RWPE2 (cell line): ENCODE measurements at regions not wholly inside any gene's neighbourhood (a gene's known extent, or its start where the extent isn't known, plus 50 kb on each side); places are given as distances from the start of the nearest gene placed in this dataset.

Experiments
- ATAC-seq: fragments of 200-7000 bp; cut with Tn5 transposase; 3 replicates; pipeline ENCODE4 v1.9.1; 2021; ENCODE audit warnings: low read depth
- DNase-seq: peaks from one replicate; pipeline ENCODE4 v3.0.0-alpha.2; 2020; ENCODE audit warnings: low spot score
- H3K27ac ChIP-seq: fragments of 450-650 bp; 2 replicates; pipeline ENCODE4 v1.5.1; 2017; ENCODE audit warnings: mild to moderate bottlenecking; ENCODE audit not compliant: poor library complexity, severe bottlenecking
- H3K27me3 ChIP-seq: fragments of 250-450 bp; sonication (Bioruptor Pico); 2 replicates; pipeline ENCODE4 v1.5.1; 2021; ENCODE audit warnings: mild to moderate bottlenecking, moderate library complexity; ENCODE audit not compliant: insufficient read depth, poor library complexity, severe bottlenecking
- H3K36me3 ChIP-seq: fragments of 250-450 bp; sonication (Bioruptor Pico); 2 replicates; pipeline ENCODE4 v1.5.1; 2020; ENCODE audit warnings: low read depth, mild to moderate bottlenecking, moderate library complexity
- H3K4me1 ChIP-seq: fragments of 250-450 bp; sonication (Bioruptor Pico); 2 replicates; pipeline ENCODE4 v1.5.1; 2021; ENCODE audit warnings: mild to moderate bottlenecking, moderate library complexity; ENCODE audit not compliant: insufficient read depth, poor library complexity, severe bottlenecking
- H3K4me3 ChIP-seq: fragments of 250-450 bp; sonication (Bioruptor Pico); 2 replicates; pipeline ENCODE4 v1.5.1; 2021; ENCODE audit warnings: mild to moderate bottlenecking, moderate library complexity; ENCODE audit not compliant: severe bottlenecking
- H3K9me3 ChIP-seq: fragments of 250-450 bp; sonication (Bioruptor Pico); 2 replicates; pipeline ENCODE4 v1.5.1; 2021; ENCODE audit warnings: mild to moderate bottlenecking, moderate library complexity; ENCODE audit not compliant: severe bottlenecking
- TF ChIP-seq, protein P1 (sequence below): fragments of 450-650 bp; IDR thresholded peaks from one replicate; pipeline ENCODE4 v1.5.1; 2017; ENCODE audit warnings: mild to moderate bottlenecking, moderate library complexity; ENCODE audit not compliant: poor library complexity, severe bottlenecking

DNA sequence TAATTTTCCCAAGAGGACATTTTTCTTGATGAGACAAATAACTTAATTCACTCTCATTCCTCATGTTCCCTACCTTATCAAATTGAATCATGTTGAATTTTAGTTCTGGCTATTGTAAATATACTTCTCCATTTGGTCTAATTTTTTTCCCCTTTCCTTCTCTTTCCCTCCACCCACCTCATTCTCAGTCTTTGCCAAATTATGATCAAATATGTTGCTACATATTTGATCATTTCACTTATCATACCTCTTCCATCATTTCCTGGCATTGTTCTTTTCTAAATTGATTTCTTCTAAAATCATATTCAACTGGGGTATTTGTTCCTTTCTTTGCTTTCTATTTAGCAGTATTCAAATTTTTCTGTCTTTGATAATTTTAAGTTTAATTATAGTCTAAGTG, 52.3 kb downstream of the HDGFL1 start:
- no peak for ATAC-seq
- H3K27ac ChIP-seq: no peak overlapping the region
- H3K36me3 ChIP-seq: no peaks in the 10 kb centered on the region
- H3K4me3 ChIP-seq: no peak overlapping the region
- H3K4me1 ChIP-seq: no peaks in the 10 kb centered on the region
- no peaks in the 10 kb centered on the region for H3K27me3 ChIP-seq
- H3K9me3 ChIP-seq: peaks cover 4% of the 10 kb centered on the region
- TF ChIP-seq, protein P1, sequence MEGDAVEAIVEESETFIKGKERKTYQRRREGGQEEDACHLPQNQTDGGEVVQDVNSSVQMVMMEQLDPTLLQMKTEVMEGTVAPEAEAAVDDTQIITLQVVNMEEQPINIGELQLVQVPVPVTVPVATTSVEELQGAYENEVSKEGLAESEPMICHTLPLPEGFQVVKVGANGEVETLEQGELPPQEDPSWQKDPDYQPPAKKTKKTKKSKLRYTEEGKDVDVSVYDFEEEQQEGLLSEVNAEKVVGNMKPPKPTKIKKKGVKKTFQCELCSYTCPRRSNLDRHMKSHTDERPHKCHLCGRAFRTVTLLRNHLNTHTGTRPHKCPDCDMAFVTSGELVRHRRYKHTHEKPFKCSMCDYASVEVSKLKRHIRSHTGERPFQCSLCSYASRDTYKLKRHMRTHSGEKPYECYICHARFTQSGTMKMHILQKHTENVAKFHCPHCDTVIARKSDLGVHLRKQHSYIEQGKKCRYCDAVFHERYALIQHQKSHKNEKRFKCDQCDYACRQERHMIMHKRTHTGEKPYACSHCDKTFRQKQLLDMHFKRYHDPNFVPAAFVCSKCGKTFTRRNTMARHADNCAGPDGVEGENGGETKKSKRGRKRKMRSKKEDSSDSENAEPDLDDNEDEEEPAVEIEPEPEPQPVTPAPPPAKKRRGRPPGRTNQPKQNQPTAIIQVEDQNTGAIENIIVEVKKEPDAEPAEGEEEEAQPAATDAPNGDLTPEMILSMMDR: no peak
- no peak for DNase-seq

GRCh38 chr6:22622351-22622750, 53.0 kb downstream of the HDGFL1 start:
- H3K4me1 ChIP-seq: no peaks in the 10 kb centered on the region
- no peak overlapping the region for H3K4me3 ChIP-seq
- H3K9me3 ChIP-seq: peaks cover 4% of the 10 kb centered on the region
- H3K27ac ChIP-seq: no peak overlapping the region
- DNase-seq (no peak), ATAC-seq (no peak)
- TF ChIP-seq, protein P1: no peak
- no peaks in the 10 kb centered on the region for H3K27me3 ChIP-seq
- H3K36me3 ChIP-seq: no peaks in the 10 kb centered on the region

GRCh38 chr6:22622813-22623212, 53.4 kb downstream of the HDGFL1 start:
- Histone ChIP-seq H3K36me3 (no peaks in the 10 kb centered on the region), H3K27ac (no peak overlapping the region), H3K9me3 (peaks cover 4% of the 10 kb centered on the region), H3K4me1 (no peaks in the 10 kb centered on the region), H3K27me3 (no peaks in the 10 kb centered on the region), H3K4me3 (no peak overlapping the region)
- no peak for DNase-seq
- TF ChIP-seq, protein P1: no peak
- no peak for ATAC-seq

DNA sequence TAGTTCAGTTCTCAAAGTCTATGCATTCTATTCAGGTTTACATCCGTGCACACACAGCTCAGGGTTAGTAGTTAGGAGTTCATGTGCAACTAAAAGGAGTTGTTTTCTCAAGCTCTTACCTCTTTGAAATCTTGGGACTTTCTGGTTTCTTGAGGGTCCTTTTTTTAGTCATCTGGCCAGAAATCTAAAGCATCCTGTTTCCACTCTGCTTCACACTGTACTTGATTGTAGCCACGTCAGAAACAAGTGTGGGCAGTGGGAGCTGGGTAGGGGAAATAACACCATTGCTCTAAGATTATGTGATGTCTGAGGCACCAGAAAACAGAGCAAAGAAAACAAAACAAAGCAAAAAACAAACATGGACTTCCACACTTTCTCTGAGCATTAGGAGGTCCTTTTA, 58.3 kb downstream of the HDGFL1 start:
- Histone ChIP-seq H3K27me3 (no peaks in the 10 kb centered on the region), H3K27ac (no peak overlapping the region), H3K4me3 (no peak overlapping the region), H3K4me1 (no peaks in the 10 kb centered on the region), H3K36me3 (no peaks in the 10 kb centered on the region), H3K9me3 (no peaks in the 10 kb centered on the region)
- DNase-seq (no peak), ATAC-seq (no peak)
- TF ChIP-seq, protein P1: no peak

DNA sequence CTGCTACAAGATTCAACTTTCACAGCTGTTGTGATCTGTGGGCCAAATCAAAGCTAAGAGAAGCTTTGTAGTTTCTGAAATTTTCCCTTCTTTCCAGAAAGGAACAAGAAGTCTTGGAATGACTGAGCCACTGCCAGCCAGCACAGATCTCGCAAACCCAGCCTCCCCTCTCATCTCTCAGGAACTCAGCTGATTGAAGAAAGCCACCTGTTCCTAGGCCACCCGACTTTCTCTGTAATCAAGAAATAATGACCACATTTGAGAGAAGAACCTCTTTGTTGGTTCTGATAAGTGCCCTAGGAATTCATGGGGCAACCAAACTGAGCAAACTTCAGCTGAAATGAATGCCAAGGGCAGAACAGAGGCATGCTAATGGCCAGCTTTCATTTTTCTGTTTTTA, 61.7 kb downstream of the HDGFL1 start:
- TF ChIP-seq, protein P1: no peak
- Histone ChIP-seq H3K27ac (no peak overlapping the region), H3K4me1 (no peaks in the 10 kb centered on the region), H3K9me3 (no peaks in the 10 kb centered on the region), H3K4me3 (no peak overlapping the region), H3K36me3 (no peaks in the 10 kb centered on the region), H3K27me3 (no peaks in the 10 kb centered on the region)
- ATAC-seq (no peak), DNase-seq (no peak)
